OCI-LY1 (cell line): ENCODE measurements at regions not wholly inside any gene's neighbourhood (a gene's known extent, or its start where the extent isn't known, plus 50 kb on each side); places are given as distances from the start of the nearest gene placed in this dataset.

Experiments used
- H2AFZ ChIP-seq: fragments of 200-600 bp; sonication (generic), shearing (Covaris generic); 2 replicates; pipeline ENCODE4 v1.6.0; 2014; ENCODE audit warnings: antibody characterized with exemption, mild to moderate bottlenecking, low read length
- H3F3A ChIP-seq: fragments of 200-600 bp; sonication (generic), shearing (Covaris generic); 2 replicates; pipeline ENCODE4 v1.6.0; 2014; ENCODE audit warnings: mild to moderate bottlenecking, antibody characterized with exemption, low read length, moderate library complexity; ENCODE audit not compliant: insufficient read depth
- H3K27ac ChIP-seq: fragments of 200-600 bp; sonication (generic); 2 replicates; pipeline ENCODE4 v1.5.1; 2014; ENCODE audit warnings: low read length, mixed run types, mild to moderate bottlenecking, low read depth; ENCODE audit not compliant: poor library complexity, severe bottlenecking
- H3K27me3 ChIP-seq: fragments of 200-600 bp; sonication (generic); 2 replicates; pipeline ENCODE4 v1.6.0; 2014; ENCODE audit warnings: antibody characterized with exemption, mild to moderate bottlenecking, low read length, moderate library complexity; ENCODE audit not compliant: insufficient read depth
- H3K36me3 ChIP-seq: fragments of 200-600 bp; sonication (generic); 2 replicates; pipeline ENCODE4 v1.6.1; 2014; ENCODE audit warnings: mild to moderate bottlenecking, antibody characterized with exemption, low read length, moderate library complexity, mixed read lengths; ENCODE audit not compliant: insufficient read depth
- H3K4me1 ChIP-seq: fragments of 200-600 bp; sonication (generic); 2 replicates; pipeline ENCODE4 v1.5.1; 2014; ENCODE audit warnings: mild to moderate bottlenecking, low read length, moderate library complexity; ENCODE audit not compliant: insufficient read depth, severe bottlenecking
- H3K4me2 ChIP-seq: fragments of 200-600 bp; sonication (generic), shearing (Covaris generic); 2 replicates; pipeline ENCODE4 v1.6.1; 2014; ENCODE audit warnings: low read length
- H3K4me3 ChIP-seq: fragments of 200-600 bp; sonication (generic); 2 replicates; pipeline ENCODE4 v1.5.1; 2014; ENCODE audit warnings: low read length, low read depth, mild to moderate bottlenecking, mixed read lengths; ENCODE audit not compliant: poor library complexity, severe bottlenecking
- H3K79me2 ChIP-seq: fragments of 200-600 bp; shearing (Covaris generic); 2 replicates; pipeline ENCODE4 v1.6.1; 2016; ENCODE audit warnings: mixed run types, low read length, mixed read lengths; ENCODE audit not compliant: insufficient read depth
- H3K9ac ChIP-seq: fragments of 200-600 bp; sonication (generic), shearing (Covaris generic); 2 replicates; pipeline ENCODE4 v1.6.1; 2014; ENCODE audit warnings: mild to moderate bottlenecking, low read length, mixed read lengths
- H3K9me2 ChIP-seq: fragments of 200-600 bp; sonication (generic), shearing (Covaris generic); 2 replicates; pipeline ENCODE4 v1.6.1; 2014; ENCODE audit warnings: low read depth, mild to moderate bottlenecking, low read length, mixed read lengths
- H3K9me3 ChIP-seq: fragments of 200-600 bp; shearing (Covaris generic); 2 replicates; pipeline ENCODE4 v1.6.1; 2014; ENCODE audit warnings: low read length, mixed read lengths
- H4K20me1 ChIP-seq: fragments of 200-600 bp; sonication (generic), shearing (Covaris generic); 2 replicates; pipeline ENCODE4 v1.6.0; 2016; ENCODE audit warnings: mild to moderate bottlenecking, low read length; ENCODE audit not compliant: insufficient read depth
- CTCF ChIP-seq: fragments of 200-600 bp; sonication (generic), shearing (Covaris generic); IDR thresholded peaks from 2 replicates; pipeline ENCODE4 v1.5.1; 2017; ENCODE audit warnings: mild to moderate bottlenecking, antibody characterized with exemption, low read length, moderate library complexity, mixed read lengths
- EZH2 ChIP-seq: fragments of 200-600 bp; sonication (generic), shearing (Covaris generic); IDR thresholded peaks from 2 replicates; pipeline ENCODE4 v1.8.0; 2017; ENCODE audit warnings: borderline replicate concordance, mixed run types, mild to moderate bottlenecking, antibody characterized with exemption, low read length, moderate library complexity, mixed read lengths

GRCh38 chr1:58992643-58993042, 208.8 kb upstream of the JUN start:
- TF ChIP-seq CTCF (no peak), EZH2 (no peak)
- Histone ChIP-seq H3K4me2 (no peak overlapping the region), H3K9me3 (no peaks in the 10 kb centered on the region), H3K9me2 (no peaks in the 10 kb centered on the region), H3K9ac (no peak overlapping the region), H3K4me3 (no peak overlapping the region), H3K36me3 (no peaks in the 10 kb centered on the region), H2AFZ (no peak overlapping the region), H3K4me1 (no peaks in the 10 kb centered on the region), H3F3A (no peaks in the 10 kb centered on the region), H3K27me3 (no peaks in the 10 kb centered on the region), H3K79me2 (no peaks in the 10 kb centered on the region), H4K20me1 (no peaks in the 10 kb centered on the region), H3K27ac (no peak overlapping the region)

- no peak overlapping the region for H3K4me3 ChIP-seq
- no peak overlapping the region for H3K9ac ChIP-seq
- no peak overlapping the region for H2AFZ ChIP-seq
- no peaks in the 10 kb centered on the region for H3K27me3 ChIP-seq
- H3K4me1 ChIP-seq = no peaks in the 10 kb centered on the region
- no peak overlapping the region for H3K27ac ChIP-seq
- H3K36me3 ChIP-seq = no peaks in the 10 kb centered on the region
- H3K9me3 ChIP-seq = no peaks in the 10 kb centered on the region
- H3K9me2 ChIP-seq = no peaks in the 10 kb centered on the region
- H3K79me2 ChIP-seq = no peaks in the 10 kb centered on the region
- no peaks in the 10 kb centered on the region for H4K20me1 ChIP-seq
- TF ChIP-seq CTCF = no peak
- no peak for TF ChIP-seq EZH2
- no peaks in the 10 kb centered on the region for H3F3A ChIP-seq
- H3K4me2 ChIP-seq = no peak overlapping the region
Observed at GRCh38 chr1:58993403-58993802, 209.6 kb upstream of the JUN start.

GRCh38 chr1:58994664-58995063, 210.8 kb upstream of the JUN start:
- Histone ChIP-seq H3K9ac (no peak overlapping the region), H3K4me1 (no peaks in the 10 kb centered on the region), H3F3A (no peaks in the 10 kb centered on the region), H3K36me3 (no peaks in the 10 kb centered on the region), H3K79me2 (no peaks in the 10 kb centered on the region), H3K27ac (no peak overlapping the region), H2AFZ (no peak overlapping the region), H4K20me1 (no peaks in the 10 kb centered on the region), H3K27me3 (no peaks in the 10 kb centered on the region), H3K4me3 (no peak overlapping the region), H3K9me2 (no peaks in the 10 kb centered on the region), H3K4me2 (no peak overlapping the region), H3K9me3 (no peaks in the 10 kb centered on the region)
- TF ChIP-seq EZH2 (no peak), CTCF (no peak)
